GM12892 (cell line): ENCODE measurements at regions not wholly inside any gene's neighbourhood (a gene's known extent, or its start where the extent isn't known, plus 50 kb on each side); places are given as distances from the start of the nearest gene placed in this dataset.

ENCODE experiments used
- POLR2A ChIP-seq: IDR thresholded peaks from 2 replicates; pipeline ENCODE4 v1.6.1; 2011; ENCODE audit warnings: low read depth, low read length, control low read depth
- POLR2AphosphoS5 ChIP-seq: IDR thresholded peaks from 2 replicates; pipeline ENCODE4 v1.6.1; 2011; ENCODE audit warnings: low read depth, low read length, control low read depth
- TAF1 ChIP-seq: IDR thresholded peaks from 2 replicates; pipeline ENCODE4 v1.6.1; 2011; ENCODE audit warnings: low read depth, mild to moderate bottlenecking, control low read depth, low read length, borderline replicate concordance

- no peak for TF ChIP-seq POLR2AphosphoS5
- no peak for TF ChIP-seq POLR2A
- no peak for TF ChIP-seq TAF1
Measured at GRCh38 chr15:31605467-31605931, 278.9 kb downstream of the KLF13 start.
